Vagina (tissue), 2 donors: ENCODE measurements at regions not wholly inside any gene's neighbourhood (a gene's known extent, or its start where the extent isn't known, plus 50 kb on each side); places are given as distances from the start of the nearest gene placed in this dataset.

Source experiments
- DNase-seq, 2 donors: peaks; one replicate each; pipeline ENCODE4 v3.0.0-alpha.2; 2017; ENCODE audit errors: extremely low spot score in 2 of 2
- H3K27ac ChIP-seq: fragments of 200-600 bp; sonication (generic); one replicate; pipeline ENCODE4 v1.5.1; 2019
- H3K27me3 ChIP-seq: fragments of 200-600 bp; sonication (generic); one replicate; pipeline ENCODE4 v1.5.1; 2019
- H3K36me3 ChIP-seq, 2 donors: fragments of 200-600 bp; sonication (generic); one replicate each; pipeline ENCODE4 v1.5.1; 2017 to 2019
- H3K4me1 ChIP-seq: fragments of 200-600 bp; sonication (generic); one replicate; pipeline ENCODE4 v1.5.1; 2019
- H3K4me3 ChIP-seq, 2 donors: fragments of 200-600 bp; sonication (generic); 1 replicate in 1 of 2; 2 replicates in 1 of 2; pipeline ENCODE4 v1.5.1; 2016 to 2019
- H3K9me3 ChIP-seq: fragments of 200-600 bp; sonication (generic); one replicate; pipeline ENCODE4 v1.5.1; 2019
- CTCF ChIP-seq, 3 experiments: fragments of 450-650 bp in 2 of 3; fragments of 200-600 bp in 1 of 3; sonication (generic) in 1 of 3; IDR thresholded peaks; one replicate each; pipeline ENCODE4 v1.5.1; 2017 to 2019; ENCODE audit warnings: antibody characterized with exemption in 3 of 3, mild to moderate bottlenecking in 2 of 3, moderate library complexity in 2 of 3
- POLR2A ChIP-seq, 2 donors: fragments of 450-650 bp; IDR thresholded peaks; one replicate each; pipeline ENCODE4 v1.6.1; 2017; ENCODE audit warnings: antibody characterized with exemption in 2 of 2, mild to moderate bottlenecking in 2 of 2, moderate library complexity in 2 of 2
- POLR2AphosphoS5 ChIP-seq, 2 donors: sonication (generic); formaldehyde crosslinking; IDR thresholded peaks; one replicate each; pipeline ENCODE4 v1.9.0; 2017; ENCODE audit warnings: antibody characterized with exemption in 2 of 2, mild to moderate bottlenecking in 2 of 2, low read depth in 1 of 2; ENCODE audit not compliant: insufficient read depth in 1 of 2
- intact Hi-C: fragments of 100-400 bp; cut with DNase I; formaldehyde crosslinking; loops from one replicate; pipeline ENCODE4 v1.15.1; 2023

GRCh38 chr12:125271892-125272291 is 206.7 kb downstream of the AACS start:
- intact Hi-C loops: no loop called here
- Histone ChIP-seq H3K4me1 (no peaks in the 10 kb centered on the region), H3K36me3 (no peaks in the 10 kb centered on the region)

GRCh38 chr12:125272383-125272933 is 207.2 kb downstream of the AACS start:
- Histone ChIP-seq H3K9me3 (no peaks in the 10 kb centered on the region), H3K27me3 (no peaks in the 10 kb centered on the region), H3K27ac (no peak overlapping the region), H3K4me1 (no peaks in the 10 kb centered on the region), H3K36me3 (no peaks in the 10 kb centered on the region), H3K4me3 (no peak overlapping the region)
- no peak for DNase-seq
- no peak for TF ChIP-seq POLR2AphosphoS5 (IDR thresholded peaks at IDR 0.05; ENCODE audit: insufficient read depth in 1 of 2, low read depth in 1 of 2)
- no peak for TF ChIP-seq POLR2A (IDR thresholded peaks at IDR 0.05)
- no peak for TF ChIP-seq CTCF (IDR thresholded peaks at IDR 0.05)
- intact Hi-C loops: no loop called here

More at GRCh38 chr12:125271892-125272291, 206.7 kb downstream of the AACS start:
- Histone ChIP-seq H3K4me3 (no peak overlapping the region), H3K9me3 (no peaks in the 10 kb centered on the region), H3K27ac (no peak overlapping the region), H3K27me3 (no peaks in the 10 kb centered on the region)
- DNase-seq: no peak
- no peak for TF ChIP-seq CTCF (IDR thresholded peaks at IDR 0.05)
- TF ChIP-seq POLR2A (IDR thresholded peaks at IDR 0.05): no peak
- TF ChIP-seq POLR2AphosphoS5 (IDR thresholded peaks at IDR 0.05; ENCODE audit: insufficient read depth in 1 of 2, low read depth in 1 of 2): no peak

GRCh38 chr12:125276567-125276966 is 211.3 kb downstream of the AACS start:
- no peak for DNase-seq
- no peak overlapping the region for H3K4me3 ChIP-seq
- no peaks in the 10 kb centered on the region for H3K4me1 ChIP-seq
- no peaks in the 10 kb centered on the region for H3K27me3 ChIP-seq
- TF ChIP-seq POLR2A (IDR thresholded peaks at IDR 0.05) (no peak), POLR2AphosphoS5 (IDR thresholded peaks at IDR 0.05; ENCODE audit: insufficient read depth in 1 of 2, low read depth in 1 of 2) (no peak), CTCF (IDR thresholded peaks at IDR 0.05) (no peak)
- intact Hi-C loops: no loop called here
- H3K36me3 ChIP-seq: no peaks in the 10 kb centered on the region
- H3K27ac ChIP-seq: no peak overlapping the region
- H3K9me3 ChIP-seq: no peaks in the 10 kb centered on the region

- Histone ChIP-seq H3K4me1 (no peaks in the 10 kb centered on the region), H3K4me3 (no peak overlapping the region), H3K27ac (no peak overlapping the region), H3K27me3 (no peaks in the 10 kb centered on the region), H3K36me3 (no peaks in the 10 kb centered on the region), H3K9me3 (no peaks in the 10 kb centered on the region)
- TF ChIP-seq CTCF (IDR thresholded peaks at IDR 0.05): no peak
- no peak for TF ChIP-seq POLR2A (IDR thresholded peaks at IDR 0.05)
- TF ChIP-seq POLR2AphosphoS5 (IDR thresholded peaks at IDR 0.05; ENCODE audit: insufficient read depth in 1 of 2, low read depth in 1 of 2): no peak
- intact Hi-C loops: no loop called here
- no peak for DNase-seq
Measured at GRCh38 chr12:125280482-125281377, 215.5 kb downstream of the AACS start.

GRCh38 chr12:125282921-125283320 is 217.7 kb downstream of the AACS start:
- Histone ChIP-seq H3K36me3 (no peaks in the 10 kb centered on the region), H3K27me3 (no peaks in the 10 kb centered on the region), H3K4me1 (no peaks in the 10 kb centered on the region), H3K9me3 (no peaks in the 10 kb centered on the region), H3K27ac (no peak overlapping the region), H3K4me3 (no peak overlapping the region)
- TF ChIP-seq POLR2AphosphoS5 (IDR thresholded peaks at IDR 0.05; ENCODE audit: insufficient read depth in 1 of 2, low read depth in 1 of 2) (no peak), POLR2A (IDR thresholded peaks at IDR 0.05) (no peak), CTCF (IDR thresholded peaks at IDR 0.05) (no peak)
- intact Hi-C loops: no loop called here
- no peak for DNase-seq
